GM10266 (cell line): ENCODE measurements at regions not wholly inside any gene's neighbourhood (a gene's known extent, or its start where the extent isn't known, plus 50 kb on each side); places are given as distances from the start of the nearest gene placed in this dataset.

ENCODE experiments used
- DNase-seq: peaks from one replicate; pipeline ENCODE4 v3.0.0; 2012; ENCODE audit errors: extremely low spot score
- TF ChIP-seq, protein P1 (sequence below): IDR thresholded peaks from 2 replicates; pipeline ENCODE4 v1.5.1; 2012; ENCODE audit warnings: mild to moderate bottlenecking, low read depth; ENCODE audit not compliant: control insufficient read depth, insufficient read depth; ENCODE audit errors: missing control alignments

DNA sequence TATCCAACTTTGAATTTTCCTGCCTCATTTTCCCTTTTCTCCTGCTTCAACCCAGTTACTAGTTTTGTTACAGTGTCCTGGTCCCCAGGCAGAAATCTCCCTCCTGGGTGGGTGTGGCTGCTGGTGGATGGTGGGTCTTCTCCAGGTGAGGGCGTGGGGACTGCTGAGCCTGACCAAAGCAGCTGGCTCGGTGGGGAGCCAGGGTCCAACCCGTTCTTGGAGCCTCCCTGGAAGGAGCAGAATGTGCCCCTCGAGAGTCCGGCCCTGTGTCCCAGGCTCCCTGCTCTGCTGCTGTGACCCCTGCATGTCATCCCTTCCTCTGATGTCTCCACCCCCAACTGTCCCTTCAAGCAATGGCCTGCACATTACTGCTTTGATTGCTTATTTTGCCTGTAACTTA is 86.6 kb upstream of the TCERG1L start:
- DNase-seq: no peak
- TF ChIP-seq, protein P1, sequence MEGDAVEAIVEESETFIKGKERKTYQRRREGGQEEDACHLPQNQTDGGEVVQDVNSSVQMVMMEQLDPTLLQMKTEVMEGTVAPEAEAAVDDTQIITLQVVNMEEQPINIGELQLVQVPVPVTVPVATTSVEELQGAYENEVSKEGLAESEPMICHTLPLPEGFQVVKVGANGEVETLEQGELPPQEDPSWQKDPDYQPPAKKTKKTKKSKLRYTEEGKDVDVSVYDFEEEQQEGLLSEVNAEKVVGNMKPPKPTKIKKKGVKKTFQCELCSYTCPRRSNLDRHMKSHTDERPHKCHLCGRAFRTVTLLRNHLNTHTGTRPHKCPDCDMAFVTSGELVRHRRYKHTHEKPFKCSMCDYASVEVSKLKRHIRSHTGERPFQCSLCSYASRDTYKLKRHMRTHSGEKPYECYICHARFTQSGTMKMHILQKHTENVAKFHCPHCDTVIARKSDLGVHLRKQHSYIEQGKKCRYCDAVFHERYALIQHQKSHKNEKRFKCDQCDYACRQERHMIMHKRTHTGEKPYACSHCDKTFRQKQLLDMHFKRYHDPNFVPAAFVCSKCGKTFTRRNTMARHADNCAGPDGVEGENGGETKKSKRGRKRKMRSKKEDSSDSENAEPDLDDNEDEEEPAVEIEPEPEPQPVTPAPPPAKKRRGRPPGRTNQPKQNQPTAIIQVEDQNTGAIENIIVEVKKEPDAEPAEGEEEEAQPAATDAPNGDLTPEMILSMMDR: no peak

DNA sequence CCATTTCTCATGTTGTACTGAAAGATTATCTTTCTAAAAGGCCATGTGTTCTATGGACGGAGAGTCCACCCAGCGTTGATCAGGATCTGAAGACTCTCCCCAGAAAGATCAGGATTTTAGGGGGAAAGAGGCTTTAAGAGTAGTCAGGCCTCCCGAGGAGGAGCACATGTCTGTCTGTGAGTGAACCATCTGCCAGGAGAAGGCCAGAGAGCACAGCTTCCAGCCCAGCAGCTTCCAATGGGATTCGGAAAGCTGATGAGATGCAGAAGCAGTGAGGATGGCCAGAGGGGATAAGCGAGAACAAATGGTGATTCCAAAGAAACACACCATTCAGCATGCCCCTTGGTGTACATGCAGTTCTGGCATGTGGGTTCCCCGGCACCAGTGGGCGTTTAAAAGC is 88.5 kb upstream of the TCERG1L start:
- TF ChIP-seq, protein P1: no peak
- DNase-seq: no peak

DNA sequence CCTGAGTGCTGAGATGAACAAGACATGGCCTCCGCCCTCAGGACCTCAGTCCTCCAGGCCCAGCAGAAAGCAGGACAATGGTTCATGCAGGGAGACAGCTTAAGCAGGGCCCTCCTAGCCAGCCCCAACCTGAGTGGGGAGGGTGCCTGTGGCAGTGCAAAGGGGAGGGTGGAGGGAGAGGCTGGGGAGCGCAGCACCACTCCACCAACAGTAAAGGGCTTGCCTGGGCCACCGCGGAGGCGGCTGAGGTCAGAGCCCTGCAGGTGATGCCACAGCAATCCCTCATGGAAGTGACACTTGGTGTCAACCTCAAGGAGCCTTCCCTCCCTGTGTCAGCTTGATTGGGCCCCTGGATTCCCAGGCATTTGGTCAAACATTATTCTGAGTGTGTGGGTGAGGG is 89.0 kb upstream of the TCERG1L start:
- TF ChIP-seq, protein P1: no peak
- DNase-seq: no peak

DNA sequence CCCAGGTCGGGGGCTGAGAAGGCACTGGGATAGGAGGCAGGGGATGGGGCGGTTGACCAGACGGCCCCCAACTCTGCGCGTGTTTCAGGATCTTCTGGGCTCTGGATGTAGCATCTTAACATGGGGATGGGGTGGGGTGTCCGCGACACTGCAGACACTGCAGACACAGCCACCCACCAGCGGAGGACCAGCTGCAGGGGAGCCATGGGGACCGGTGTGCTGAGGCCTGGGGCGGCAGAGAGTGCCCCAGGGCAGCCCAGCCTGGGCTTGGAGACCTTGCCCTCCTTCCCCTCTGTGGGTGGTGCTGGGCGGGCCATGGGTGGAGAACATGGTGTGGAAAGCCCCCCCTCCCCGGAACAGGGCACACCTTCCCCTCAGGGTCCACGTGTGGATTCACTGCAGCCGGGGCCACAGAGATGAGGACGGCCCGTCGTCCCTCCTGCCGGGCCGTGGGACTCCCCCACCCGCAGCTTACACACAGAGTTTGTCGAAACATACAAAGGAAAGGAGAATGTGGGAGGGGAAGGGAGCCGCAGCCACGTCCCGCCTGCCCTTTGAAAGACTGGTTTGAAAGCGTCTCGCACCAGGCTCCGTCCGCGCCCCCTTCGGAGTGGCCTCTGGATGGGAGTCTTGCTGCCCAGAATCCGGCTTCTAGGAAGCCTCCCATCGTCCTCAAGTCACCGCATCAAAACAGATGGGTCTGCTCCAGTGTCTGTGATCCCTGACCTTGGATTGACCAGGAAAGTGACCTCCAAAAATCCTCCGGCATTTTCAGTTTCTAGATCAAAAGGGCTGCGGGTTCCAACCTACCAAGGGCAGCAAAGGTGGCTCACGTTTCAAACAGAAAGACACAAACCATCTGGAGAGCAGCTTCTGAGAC is 91.5 kb upstream of the TCERG1L start:
- TF ChIP-seq, protein P1: no peak
- DNase-seq: no peak

DNA sequence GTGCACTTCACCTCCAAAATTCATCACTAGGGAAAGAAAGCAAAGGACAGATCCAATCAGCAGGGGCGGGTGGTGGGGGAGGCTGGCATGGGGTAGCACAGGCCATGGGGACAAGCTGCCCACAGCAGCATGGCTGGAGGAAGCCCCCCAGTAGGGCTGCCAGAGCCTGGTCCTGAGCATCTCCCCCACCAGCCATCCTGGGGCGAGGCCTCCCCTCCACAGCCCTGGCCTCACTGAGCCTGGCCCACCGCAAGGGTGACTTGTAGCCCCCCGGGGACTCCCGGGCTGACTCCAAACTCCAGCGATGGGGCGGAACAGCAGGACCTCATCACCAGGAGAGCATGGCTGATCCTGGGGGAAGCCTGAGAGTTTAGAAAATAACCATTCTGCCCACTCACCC is 92.4 kb upstream of the TCERG1L start:
- TF ChIP-seq, protein P1: no peak
- no peak for DNase-seq

DNA sequence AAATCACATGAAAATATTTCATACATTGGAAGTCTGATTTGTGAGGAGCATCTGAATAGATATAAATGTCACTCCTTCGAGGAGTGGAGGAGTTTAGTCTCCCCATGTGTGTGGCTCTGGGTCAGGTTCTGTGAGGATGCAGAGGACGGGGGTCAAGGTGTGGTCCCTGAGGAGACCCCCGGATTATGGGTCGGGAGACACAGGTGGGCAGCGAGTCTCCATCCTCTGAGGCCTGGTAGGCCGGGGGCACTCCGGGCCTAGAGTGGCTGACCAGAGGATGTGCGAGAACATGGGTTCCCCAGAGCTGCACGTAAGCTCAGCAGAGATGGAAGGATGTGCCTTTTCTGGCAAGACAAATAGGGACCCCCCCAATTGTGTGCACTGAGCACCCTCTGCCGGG is 93.4 kb upstream of the TCERG1L start:
- TF ChIP-seq, protein P1: no peak
- no peak for DNase-seq

DNA sequence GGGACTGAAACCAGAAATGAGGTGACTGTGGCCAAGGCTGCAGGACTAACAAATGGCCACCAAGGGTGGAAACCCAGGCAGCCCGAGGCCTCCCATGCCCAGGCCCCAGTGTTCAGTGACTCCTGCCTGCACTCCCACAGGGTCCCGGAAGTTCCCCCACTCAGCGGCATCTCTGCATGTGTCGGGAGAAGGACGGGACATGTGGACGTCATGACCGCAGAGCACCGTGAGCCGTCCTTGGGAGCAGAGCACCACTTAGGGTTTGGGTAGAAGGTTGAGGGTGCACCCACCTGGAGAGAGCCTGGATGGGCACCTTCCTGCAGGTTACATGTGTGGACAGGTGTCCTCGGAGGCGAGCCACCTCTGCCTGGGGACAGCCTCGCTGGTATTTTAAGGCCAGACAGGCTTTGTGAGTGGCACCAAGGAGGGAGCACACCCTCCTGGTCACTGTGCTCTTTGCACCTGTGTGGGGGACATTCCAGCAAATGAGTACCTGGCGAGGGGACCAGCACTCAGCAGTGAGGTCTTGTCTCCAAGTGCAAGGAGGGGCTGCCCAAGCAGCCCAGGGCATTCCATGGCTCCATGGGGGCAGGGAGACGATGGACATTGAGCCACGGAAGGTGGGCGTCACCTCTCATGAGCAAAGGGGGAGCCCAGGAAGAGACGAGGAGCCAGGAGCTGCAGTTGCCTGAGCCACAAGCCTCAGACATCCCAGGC is 95.3 kb upstream of the TCERG1L start:
- TF ChIP-seq, protein P1: no peak
- no peak for DNase-seq
